NCI-H2196 treated with DMSO at 0.1 percent for 48 hours (cell line): ENCODE measurements at regions not wholly inside any gene's neighbourhood (a gene's known extent, or its start where the extent isn't known, plus 50 kb on each side); places are given as distances from the start of the nearest gene placed in this dataset.
A peak's percentile ranks its signal among the peaks of the same experiment; 100 is the strongest.
"Not testable (repeated sequence)": the region's sequence is repeated elsewhere in the genome, so short reads cannot be mapped to it uniquely, and the experiment has no call there.

Experiments used
- DNase-seq: peaks from one replicate; lab custom pipeline; 2025; ENCODE audit not compliant: unreplicated experiment; lab: John Stamatoyannopoulos, UW

DNA sequence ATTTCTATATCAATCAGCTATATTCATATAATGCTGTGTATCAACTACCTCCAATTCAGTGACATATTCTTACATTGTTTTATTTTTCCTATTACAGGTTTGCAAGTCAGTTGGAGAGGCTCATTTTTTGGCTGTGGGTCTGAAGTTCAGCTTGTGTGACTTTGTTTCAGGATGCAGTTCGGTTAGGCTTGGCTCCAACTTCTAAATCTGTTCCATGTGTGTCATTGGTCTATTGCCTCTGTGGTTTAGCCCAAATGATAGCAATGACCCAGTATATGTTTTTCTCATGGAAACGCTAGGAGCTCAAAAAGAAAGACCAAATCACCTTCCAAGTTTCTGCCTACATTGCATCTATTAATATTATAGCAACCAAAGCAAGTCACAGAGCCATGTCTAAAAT lies 848.6 kb upstream of the LRFN5 start:
- no peak for DNase-seq

DNA sequence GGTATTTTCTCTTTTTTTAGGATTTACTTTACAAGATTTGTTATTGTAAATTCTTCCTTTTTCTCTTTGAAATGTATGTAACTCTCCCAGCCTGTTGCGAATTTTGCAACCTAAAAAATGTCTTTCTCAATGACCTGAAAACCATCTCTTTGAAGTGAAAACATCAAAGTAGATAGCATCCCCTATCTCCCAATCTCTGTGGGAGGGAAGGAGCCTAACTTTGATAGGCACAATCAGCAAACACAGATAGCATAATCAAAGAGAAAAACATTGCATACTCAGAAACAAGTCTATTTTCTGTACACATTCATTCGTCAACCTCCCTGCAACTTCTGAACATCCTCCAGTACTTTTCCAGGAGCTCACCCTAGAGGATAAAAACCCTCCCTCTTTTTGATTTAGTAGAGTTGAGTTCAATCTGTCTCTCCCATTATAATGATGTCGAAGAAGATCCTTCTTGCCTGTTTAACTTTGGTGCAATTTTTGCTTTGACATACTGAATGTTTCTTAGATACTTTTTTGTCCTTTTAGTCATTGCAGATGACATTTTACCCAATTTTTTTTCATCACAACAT lies 849.2 kb upstream of the LRFN5 start:
- no peak for DNase-seq

DNA sequence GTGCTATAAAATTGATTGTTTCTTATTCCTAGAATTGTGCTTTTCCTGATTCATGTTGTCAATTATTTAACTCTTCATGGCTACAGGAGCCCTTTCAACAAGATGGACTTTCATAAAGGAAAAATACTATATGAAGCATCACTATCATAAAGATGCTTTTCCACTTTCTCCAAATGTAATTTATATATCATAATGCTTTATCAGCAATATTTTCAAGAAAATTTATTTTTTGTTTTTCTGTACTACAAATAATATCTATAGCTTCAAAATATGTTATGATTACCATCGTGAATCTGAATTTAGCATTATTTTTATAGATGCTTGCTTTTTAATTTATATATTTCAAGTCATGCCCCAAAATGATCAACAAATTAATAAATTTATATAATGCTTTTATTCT lies 873.5 kb upstream of the LRFN5 start:
- no peak for DNase-seq

DNA sequence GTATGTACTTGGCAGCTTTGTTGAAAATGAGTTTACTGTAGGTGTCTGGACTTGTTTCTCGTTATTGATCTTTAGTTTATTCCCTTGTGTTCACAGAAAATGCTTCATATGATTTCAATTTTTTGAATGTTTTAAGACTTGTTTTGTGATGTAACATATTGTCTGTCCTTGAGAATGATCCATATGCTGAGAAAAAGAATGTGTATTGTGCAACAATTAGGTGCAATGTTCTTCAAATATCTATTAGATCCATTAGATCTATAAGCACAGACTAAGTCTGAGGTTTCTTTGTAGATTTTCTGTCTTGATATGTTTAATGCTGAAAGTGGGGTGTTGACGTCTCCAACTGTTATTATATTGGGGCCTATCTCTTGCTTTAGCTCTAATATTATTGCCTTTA lies 879.6 kb upstream of the LRFN5 start:
- no peak for DNase-seq

DNA sequence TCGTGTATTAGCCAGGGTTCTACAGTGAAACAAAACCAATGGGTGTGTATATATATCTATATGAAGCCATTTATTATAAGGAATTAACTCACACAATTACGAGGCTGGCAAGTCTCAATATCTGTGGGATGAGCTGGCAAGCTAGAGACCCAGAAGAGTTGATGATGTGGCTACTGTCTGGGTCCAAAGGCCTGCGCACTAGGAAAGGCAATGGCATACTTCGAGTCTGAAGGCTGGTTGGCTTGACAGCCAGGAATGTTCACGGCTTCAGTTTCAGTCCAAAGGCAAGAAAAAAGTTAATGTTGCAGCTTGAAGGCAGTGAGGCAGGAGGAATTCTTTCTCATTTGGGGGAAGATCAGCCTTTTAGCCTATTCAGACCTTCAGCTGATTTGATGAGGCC lies 893.3 kb upstream of the LRFN5 start:
- no peak for DNase-seq

DNA sequence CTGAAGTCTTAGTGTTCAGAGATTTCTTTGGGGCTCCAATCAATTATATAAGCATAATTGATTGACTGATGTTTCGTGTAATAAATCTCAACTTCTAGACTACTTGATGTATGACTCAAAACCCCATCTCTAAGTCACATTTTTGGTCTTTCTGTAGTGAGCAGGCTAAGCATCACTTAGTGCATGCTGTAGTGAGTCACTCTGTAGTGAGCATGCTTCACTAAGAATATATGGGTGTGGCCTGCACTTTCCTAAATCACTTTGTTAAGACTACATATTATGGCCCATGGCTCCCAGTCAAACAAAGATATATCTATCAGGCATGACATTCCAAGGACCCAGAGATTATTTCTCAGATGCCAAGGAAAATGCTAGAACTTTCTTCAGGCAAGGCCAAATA lies 909.4 kb upstream of the LRFN5 start:
- DNase-seq: no peak

DNA sequence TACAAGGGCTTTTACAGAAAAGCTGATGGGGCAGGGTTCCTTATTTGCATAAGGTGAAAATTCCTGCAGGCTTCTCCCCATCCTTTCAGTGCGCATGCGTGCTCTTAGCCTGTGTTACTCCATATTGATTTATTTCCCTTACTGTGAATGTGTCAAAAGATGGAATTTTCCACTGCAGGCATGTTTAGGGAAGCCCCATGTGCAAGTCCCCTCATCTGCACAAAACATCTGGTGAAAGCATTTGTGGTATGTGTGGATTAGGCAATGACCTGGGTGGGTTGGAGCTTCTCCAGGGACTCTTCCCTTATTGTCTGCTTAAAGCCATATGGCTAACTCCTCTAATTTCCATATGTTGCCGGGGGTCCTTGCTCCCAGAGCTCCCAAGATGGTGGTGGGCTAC lies 912.7 kb upstream of the LRFN5 start:
- no peak for DNase-seq

DNA sequence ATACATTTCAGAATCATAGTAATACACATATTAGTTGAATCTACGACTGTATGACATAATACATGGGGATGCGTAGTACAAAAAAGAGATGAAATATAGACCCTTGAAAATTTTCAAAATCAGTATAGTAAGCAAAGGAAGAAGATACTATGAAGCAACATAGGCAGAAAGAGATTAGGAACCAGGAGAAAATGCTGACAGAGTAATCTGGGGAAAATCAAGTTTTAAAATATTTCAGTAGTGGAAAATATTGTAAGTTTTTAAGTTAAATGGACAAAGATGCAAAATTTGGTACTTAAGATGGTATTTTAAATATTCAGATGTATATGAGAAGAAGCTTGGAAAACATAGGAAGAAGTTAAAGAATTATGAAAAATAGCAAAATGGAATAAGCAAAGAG lies 915.6 kb upstream of the LRFN5 start:
- no peak for DNase-seq

DNA sequence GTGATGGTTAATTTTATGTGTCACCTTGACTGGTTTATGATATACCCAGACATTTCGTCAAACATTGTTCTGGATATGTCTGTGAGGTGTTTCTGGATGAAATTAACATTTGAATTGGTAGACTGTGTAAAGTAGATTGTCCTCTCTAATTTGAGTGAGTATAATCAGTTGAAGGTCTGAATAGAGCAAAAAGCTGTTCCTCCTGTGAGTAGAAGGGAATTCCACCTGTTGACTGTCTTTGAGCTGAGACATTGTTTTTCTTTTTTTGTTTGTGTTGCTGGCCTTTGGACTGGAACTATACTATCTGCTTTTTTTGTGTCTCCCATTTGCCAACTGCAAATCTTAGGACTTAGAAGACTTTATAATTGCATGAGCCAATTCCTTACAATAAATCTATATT lies 920.9 kb upstream of the LRFN5 start:
- no peak for DNase-seq

DNA sequence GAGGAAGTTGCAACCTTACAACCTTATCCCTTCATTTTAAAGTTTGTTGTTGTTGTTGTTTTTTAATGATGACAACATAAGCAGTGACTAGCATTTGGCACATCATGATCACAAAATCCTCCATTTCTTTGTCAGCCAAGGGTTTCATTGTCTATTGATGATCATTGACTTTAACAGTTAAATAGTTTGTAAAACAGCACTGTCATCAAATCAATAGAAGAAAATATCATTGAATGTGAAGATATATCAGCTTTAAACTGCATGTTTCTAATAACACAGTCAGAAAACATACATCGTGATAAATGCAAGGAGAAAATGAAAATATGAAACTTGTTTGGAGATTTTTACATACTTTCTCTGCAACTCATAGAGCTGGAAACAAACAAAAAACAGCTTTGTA lies 922.3 kb upstream of the LRFN5 start:
- no peak for DNase-seq

DNA sequence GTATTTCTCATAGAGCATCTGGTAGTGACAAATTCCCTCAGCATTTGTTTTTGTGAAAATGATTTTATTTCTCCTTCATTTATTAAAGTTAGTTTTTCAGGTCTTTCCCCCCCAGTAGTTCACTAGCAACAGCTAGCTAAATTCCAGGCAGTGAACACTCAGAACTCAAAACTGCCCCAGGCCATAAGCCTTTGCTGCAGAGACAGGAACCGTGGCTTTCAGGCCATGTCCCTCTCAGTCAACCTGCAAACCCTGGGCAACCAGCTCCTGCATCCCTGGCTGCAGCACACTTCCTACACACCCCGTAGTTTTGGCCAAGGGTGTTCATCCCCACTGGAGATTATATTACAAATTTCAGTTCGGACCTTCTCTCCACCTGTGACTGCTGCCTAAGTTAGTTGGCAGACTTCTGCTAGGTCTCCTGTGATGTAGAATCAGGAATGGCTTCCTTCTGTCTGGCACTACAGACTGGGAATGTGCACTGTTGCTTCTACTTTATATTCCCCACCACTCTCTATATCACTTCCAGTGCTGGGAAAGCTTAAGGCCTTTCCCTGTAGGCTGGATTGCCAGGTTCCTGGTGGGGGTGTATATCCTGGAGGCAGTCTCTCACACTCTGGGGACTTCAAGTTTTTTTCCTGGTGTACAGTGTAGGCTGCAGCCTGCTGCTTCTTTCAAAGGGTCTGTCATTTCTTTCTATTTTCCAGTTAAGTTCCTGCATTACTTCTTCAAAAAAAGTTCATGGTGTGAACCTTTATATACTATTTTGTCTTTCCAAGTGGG lies 924.4 kb upstream of the LRFN5 start:
- no peak for DNase-seq

DNA sequence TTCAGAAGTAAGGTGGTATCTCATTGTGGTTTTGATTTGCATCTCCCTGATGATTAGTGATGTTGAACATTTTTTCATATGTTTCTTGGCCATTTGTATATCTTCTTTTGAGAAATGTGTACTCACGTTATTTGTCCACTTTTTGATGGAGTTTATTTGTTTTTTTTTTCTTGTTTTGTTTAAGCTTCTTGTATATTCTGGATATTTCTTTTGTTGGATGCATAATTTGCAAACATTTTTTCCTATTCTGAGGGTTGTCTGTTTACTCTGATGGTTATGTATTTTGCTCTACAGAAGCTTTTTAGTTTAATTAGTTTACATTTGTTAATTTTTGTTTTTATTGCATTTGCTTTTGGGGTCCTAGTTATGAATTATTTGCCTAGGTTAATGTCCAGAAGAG lies 927.4 kb upstream of the LRFN5 start:
- no peak for DNase-seq

DNA sequence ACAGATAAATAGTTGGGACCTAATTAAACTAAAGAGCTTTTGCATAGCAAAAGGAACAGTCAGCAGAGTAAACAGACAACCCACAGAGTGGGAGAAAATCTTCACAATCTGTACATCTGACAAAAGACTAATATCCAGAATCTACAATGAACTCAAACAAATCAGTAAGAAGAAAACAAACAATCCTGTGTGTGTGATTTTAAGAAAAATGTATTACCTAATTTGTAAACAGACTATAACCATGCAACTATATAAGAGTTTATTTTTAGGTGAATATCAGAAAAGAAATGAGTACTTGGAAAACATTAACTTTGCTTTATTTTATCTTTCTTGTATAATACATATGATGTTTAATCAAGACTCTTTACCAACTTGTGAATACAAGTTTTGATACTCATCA lies 929.5 kb upstream of the LRFN5 start:
- DNase-seq: not testable (repeated sequence)

DNA sequence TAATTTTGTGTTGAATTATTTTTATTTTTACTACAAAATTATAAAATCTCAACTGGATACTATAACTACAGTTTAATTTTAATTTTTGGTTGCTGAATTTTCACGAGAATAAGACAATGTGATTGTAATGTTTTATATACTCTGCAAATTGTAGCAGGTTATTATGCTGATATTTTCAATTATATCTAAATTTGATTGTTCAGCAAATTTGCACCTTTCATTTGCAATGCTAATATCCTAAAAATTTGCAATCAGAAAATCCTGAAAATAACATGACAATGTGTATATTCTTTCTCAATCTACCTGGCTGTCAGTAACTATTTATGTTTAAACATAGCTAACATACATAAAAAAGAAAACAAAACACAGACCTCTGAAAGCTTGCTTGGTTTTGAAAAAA lies 932.2 kb upstream of the LRFN5 start:
- DNase-seq: no peak

DNA sequence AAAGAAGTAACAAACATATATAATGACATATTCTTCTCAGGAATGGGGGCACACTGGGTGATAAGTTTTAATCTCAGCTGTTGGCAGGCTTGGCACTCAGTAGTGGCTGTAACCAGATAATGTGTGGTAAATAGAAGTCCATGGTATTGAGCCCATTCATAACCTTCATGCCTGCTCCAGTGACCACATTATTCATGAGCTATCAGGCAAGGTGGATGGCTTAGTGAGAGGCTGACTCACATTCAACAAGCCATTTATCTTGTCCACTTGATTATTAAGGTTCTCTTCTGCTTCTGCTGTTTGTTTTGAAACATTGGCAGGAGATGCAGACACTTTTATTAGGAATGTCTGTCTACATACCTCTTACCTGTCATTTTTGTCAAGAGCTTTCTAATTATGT lies 950.4 kb upstream of the LRFN5 start:
- peak; percentile 3 for DNase-seq

DNA sequence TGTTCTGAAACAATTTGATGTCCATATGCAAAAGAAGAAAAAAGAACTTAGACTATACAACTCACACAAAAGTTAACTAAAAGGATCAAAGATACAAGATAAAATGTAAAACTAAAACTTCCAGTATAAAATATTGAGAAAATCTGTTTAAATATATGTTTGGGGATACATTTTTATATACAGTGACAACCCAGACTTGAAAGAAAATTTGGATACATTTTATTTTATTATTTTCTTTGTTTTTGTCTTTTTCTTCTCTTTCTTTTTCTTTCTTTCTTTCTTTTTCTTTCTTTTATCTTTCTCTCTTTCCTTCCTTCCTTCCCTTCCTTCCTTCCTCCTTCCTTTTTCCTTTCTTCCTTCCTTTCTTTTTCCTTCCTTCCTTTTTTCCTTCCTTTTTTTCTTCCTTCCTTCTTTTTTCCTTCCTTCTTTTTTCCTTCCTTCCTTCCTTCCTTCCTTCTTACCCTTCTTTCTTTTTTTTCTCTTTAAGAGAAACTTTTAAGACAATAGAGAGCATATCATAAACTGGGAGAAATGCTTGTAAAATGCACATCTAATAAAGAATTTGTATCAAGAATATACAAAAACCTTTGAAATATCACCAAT lies 954.5 kb upstream of the LRFN5 start:
- DNase-seq: no peak

DNA sequence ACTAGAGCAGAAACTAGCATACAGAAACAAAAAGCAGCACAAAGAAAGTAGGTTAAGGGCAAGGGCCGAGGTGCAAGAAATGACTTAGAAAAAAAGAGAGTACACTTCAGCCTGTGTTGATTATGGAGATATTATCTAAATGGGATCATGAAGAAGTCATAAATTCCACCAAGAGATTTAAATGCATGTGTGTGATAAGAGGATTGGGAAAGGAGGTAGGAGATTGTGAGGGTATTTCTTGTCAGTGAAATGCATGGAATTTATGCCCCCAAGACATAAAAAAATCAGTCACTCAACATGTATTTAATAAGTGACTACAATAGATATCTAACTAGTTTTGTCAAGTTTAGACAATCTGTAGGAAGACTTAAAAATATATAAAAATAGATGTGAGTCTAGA lies 976.2 kb upstream of the LRFN5 start:
- DNase-seq: no peak

DNA sequence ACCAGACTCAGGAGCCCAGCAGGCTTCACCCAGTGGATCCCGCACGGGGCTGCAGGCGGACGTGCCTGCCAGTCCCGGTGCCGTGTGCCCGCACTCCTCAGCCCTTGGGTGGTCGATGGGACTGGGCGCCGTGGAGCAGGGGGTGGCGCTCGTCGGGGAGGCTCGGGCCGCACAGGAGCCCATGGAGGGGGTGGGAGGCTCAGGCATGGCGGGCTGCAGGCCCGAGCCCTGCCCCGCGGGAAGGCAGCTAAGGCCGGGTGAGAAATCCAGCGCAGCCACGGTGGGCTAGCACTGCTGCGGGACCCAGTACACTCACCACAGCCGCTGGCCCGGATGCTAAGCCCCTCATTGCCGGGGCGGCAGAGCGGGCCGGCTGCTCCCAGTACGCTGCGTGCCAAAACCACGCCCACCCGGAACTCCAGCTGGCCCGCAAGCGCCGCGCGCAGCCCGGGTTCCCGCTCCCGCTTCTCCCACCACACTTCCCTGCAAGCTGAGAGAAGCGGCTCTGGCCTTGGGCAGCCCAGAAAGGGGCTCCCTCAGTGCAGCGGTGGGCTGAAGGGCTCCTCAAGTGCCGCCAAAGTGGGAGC lies 977.0 kb upstream of the LRFN5 start:
- peak; percentile 16 for DNase-seq

DNA sequence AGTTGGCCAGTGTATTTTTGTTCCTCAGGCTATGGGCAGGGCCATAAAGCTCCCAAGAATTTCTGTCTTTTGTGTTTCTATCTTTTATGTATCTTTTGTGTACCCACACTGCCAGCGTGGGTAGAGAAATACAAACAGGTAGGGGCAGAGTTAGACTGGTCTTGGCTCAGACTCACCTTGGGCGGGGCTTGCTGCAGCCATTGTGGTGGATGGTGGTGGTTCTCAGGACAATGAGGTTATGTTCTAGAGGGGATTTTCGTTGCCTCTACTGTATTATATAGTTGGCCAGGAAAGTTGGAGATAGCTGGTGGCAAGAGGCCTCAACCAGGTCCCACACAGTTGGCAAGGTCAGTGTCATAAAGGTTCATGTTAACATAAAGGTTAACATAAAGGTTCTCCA lies 977.5 kb upstream of the LRFN5 start:
- DNase-seq: no peak

DNA sequence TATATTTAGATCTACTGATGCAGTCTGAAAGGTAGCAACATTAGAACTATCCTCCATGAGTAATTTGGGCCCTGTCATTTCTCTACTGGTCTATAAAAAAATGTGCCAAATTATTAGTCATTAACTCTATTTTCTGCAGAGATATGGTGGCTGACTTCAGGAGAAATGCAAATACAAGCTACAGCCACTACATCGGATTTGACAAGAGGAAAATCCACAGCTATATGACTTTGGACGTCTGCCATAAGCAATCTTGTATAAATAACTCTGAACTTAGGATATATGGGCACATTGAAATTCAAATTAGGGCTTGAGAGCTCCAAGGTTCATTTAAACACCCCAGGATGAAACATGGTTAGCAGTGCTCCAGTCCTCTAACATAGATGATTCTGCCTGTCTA lies 983.0 kb upstream of the LRFN5 start:
- DNase-seq: no peak

DNA sequence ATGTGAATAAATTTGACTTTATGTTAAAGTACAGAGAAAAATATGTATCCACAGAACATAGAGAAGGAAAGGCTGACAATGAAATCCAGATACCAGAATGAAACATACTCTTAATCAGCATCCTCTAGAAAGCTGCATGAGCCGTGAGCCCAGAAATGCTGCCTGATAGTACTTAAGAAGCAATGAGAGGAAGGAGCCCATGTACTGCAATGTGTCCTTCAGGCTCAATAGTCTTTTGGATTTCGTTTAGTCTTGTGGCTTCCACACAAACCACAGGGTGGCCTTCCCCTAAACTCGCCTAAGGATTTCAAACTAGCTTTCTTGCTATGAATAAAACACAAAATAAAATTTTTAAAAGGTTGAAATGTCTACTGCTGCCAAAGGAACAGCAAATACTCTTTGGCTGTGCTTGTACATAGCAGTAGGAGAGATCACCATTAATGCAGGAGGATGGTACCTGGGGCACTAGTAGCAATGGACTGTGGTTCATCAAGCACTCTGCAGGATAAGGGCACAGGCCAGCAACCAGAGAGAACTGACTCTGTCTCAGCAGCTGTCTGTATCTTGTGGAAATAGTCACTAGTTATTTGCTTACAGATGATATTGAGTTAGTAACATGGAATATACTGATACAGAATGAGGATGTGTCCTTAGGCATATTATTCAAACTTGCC lies 988.3 kb upstream of the LRFN5 start:
- DNase-seq: no peak

DNA sequence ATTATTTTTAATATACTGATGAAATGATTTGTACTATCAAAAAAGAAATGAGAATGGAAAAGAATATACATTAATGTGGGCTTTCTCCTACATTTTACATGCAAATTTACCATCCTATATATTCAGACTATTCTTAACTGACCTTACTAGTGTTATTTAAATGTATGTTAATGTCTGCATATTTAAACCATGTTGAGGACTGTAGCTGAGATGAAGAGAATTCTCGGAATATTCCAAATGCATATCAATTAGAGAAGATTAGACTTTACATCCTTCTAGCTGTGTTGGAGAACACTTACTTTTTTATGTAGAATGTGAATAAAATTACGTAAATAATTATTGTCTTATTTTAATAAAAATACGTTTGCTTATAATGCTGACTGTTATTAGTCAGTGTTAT lies 990.1 kb upstream of the LRFN5 start:
- DNase-seq: no peak
